GM20000 (cell line): ENCODE measurements at regions not wholly inside any gene's neighbourhood (a gene's known extent, or its start where the extent isn't known, plus 50 kb on each side); places are given as distances from the start of the nearest gene placed in this dataset.

Experiments used
- DNase-seq: peaks from one replicate; pipeline ENCODE4 v3.0.0; 2012; ENCODE audit warnings: low spot score
- TF ChIP-seq, protein P1 (sequence below): IDR thresholded peaks from 2 replicates; pipeline ENCODE4 v1.5.1; 2012; ENCODE audit warnings: mild to moderate bottlenecking, control low read depth; ENCODE audit errors: extremely low read depth, missing control alignments

DNA sequence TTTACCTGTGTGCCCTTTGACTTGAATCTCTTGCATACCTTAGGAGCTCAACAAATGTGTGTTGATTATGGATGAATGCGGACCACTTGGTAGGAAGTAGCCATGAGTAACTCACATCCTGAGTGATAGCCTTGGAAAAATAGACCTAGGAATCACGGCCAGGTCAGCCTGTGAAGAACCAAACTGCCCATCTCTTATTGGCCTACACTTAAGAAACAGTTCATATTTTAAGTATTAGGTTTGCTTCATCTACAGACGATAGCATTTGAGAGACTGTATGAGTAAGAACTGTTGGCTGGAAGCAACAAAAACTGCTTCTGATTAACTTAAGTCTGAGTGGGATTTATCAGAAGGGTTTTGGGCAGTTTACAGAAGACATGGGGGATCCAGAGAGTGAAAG is 152.5 kb upstream of the ADRA1D start:
- TF ChIP-seq, protein P1, sequence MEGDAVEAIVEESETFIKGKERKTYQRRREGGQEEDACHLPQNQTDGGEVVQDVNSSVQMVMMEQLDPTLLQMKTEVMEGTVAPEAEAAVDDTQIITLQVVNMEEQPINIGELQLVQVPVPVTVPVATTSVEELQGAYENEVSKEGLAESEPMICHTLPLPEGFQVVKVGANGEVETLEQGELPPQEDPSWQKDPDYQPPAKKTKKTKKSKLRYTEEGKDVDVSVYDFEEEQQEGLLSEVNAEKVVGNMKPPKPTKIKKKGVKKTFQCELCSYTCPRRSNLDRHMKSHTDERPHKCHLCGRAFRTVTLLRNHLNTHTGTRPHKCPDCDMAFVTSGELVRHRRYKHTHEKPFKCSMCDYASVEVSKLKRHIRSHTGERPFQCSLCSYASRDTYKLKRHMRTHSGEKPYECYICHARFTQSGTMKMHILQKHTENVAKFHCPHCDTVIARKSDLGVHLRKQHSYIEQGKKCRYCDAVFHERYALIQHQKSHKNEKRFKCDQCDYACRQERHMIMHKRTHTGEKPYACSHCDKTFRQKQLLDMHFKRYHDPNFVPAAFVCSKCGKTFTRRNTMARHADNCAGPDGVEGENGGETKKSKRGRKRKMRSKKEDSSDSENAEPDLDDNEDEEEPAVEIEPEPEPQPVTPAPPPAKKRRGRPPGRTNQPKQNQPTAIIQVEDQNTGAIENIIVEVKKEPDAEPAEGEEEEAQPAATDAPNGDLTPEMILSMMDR = no peak
- no peak for DNase-seq

DNA sequence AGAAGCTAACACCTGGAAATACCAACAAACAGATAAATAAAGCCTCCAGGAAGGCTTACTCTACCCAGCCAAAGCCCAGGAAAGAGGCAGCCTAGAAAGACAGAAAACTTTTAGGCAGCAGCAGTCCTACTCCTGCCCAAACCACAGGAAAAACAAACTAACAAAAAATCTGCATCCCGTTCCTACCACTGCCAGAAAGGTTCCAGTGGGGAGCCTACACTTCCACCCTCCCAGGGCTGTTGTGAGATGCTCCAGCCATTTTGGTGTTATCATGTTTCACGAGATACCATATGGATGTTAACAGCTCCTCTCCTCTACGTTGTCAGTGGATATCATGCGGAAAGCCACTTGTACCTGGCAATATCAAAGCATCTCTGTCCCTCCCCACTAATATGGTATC is 135.9 kb upstream of the ADRA1D start:
- DNase-seq = no peak

DNA sequence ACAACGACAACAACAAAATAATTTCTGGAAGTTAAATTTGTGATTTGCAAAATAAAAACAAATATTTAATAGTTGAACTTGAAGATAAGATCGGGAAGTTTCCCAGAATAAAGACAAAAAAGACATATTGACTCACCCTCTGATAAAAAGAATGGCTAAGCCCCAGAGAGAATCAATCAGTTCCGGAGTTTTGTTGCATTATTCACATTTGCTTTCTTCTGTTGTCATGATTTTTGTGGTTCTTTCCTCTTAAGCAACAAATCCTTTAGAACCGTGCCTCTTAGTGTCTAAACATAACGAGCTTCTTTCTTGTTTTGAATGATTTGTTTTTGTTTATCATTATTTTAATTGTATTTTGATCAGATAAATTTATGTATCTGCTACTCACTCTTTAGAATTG is 134.9 kb upstream of the ADRA1D start:
- TF ChIP-seq, protein P1 = no peak
- no peak for DNase-seq

More for the DNA sequence above, 135.9 kb upstream of the ADRA1D start:
- TF ChIP-seq, protein P1 = no peak

DNA sequence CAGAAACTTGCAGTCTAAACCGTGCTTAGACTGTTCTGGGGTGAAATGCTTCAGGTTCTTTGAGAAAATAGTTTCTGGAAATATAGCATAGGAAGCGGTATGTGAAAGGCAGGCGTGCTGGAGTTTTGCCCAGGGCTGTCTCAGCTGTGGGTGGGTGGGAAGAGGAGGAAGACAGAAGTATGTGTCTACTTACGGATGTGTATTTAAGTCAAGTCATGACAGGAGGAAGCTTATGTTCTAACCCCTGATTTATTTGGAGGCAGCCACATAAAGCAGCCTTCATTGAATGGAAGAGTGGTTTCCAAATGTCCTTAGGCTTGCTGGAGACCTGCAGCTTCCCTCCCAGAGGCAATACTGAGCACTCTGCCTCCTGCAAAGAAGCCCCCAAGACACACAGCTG is 126.8 kb upstream of the ADRA1D start:
- TF ChIP-seq, protein P1 = no peak

DNA sequence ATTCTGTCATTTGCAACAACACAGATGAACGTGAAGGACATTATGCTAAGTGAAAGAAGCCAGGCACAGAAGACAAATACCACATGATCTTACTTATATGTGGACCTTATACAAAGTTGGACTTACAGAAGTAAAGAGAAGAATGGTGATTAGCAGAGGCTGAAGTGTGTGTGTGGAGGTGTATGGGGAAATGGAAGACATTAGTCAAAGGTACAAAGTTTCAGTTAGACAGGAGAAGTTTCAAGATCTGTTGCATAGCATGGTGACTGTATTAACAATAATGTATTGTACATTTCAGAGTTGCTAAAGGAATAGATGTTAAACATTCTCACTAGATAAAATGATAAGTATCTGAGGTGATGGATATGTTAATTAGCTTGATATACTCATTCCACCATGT is 124.4 kb upstream of the ADRA1D start:
- no peak for DNase-seq
- TF ChIP-seq, protein P1 = no peak

More for the DNA sequence above, 126.8 kb upstream of the ADRA1D start:
- DNase-seq = no peak

DNA sequence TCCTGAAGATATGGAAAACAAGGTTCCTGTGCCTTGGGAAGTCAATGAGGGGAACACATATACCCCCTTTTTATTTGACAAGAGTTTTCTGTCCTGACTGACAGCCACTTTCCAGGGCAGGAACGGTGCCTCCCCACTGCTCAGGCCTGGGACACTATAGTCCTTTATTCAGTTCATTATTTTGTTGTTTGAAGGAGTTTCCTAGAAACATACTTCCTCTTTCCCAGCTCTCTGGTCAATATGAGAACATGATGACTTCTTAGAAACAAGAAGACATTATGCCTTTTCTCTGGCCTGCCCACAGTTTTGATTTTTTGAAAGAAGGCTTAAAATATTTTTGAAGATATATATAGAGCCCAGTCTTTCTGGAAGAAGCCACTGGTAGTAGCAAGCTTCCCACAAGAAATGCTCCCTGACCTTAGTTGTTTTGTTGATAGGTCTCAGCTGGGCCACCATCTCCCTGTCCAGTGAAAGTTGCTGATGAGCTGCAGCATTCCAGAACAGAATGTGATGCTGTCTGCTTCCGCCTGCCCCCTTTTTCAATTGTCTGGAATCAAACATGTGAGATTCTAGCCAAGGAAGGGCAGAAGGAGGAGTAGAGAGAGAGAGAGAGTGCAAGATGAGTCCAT is 122.7 kb upstream of the ADRA1D start:
- TF ChIP-seq, protein P1 = no peak
- no peak for DNase-seq

DNA sequence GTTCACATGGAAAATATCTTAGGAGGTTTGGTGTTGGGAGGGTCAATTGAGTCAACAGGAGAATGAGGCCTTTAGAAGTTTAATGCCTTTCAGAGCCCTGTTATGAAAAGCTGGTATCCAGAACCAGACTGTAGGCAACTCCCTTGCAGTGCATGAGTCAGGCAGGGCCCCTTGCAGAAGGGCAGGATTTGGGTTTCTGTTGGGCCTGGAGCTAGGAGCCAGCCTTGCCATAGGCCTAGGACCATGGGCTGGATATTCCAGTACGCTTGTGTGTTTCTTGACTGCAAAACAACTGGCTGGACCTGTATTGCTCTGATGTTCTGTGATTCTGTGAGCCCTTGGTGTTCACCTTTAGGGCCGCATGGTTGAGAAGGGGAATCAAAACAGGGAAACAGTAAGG is 121.8 kb upstream of the ADRA1D start:
- TF ChIP-seq, protein P1 = no peak
- DNase-seq = no peak
